Panc1 (cell line): ENCODE measurements at regions not wholly inside any gene's neighbourhood (a gene's known extent, or its start where the extent isn't known, plus 50 kb on each side); places are given as distances from the start of the nearest gene placed in this dataset.

Source experiments
- ATAC-seq: fragments of 200-7000 bp; cut with Tn5 transposase; 2 replicates; pipeline ENCODE4 v1.9.1; 2020; ENCODE audit warnings: mild to moderate bottlenecking, moderate library complexity
- BruUV-seq: library from RNA; stranded (reverse); fragments of 400-500 nt; replicated peaks from 2 replicates; lab custom pipeline; 2021; lab: Mats Ljungman, UMichigan
- CTCF ChIA-PET: fragments of 300-600 bp; sonication (Branson Sonifier 250); formaldehyde crosslinking; loops from one replicate; lab custom pipeline; 2022; ENCODE audit warnings: antibody characterized with exemption; lab: Charles Lee
- POLR2A ChIA-PET: fragments of 300-600 bp; sonication (Branson Sonifier 250); formaldehyde crosslinking; loops from one replicate; lab custom pipeline; 2022; ENCODE audit warnings: antibody characterized with exemption; lab: Charles Lee
- DNase-seq: peaks from one replicate; pipeline ENCODE4 v3.0.0-alpha.2; 2010; ENCODE audit warnings: low read depth, low spot score
- H3K27ac ChIP-seq: 2 replicates; pipeline ENCODE4 v1.5.1; 2011; ENCODE audit warnings: mild to moderate bottlenecking, low read length, inconsistent platforms
- H3K27me3 ChIP-seq: fragments of 200-500 bp; sonication (Bioruptor generic); 2 replicates; pipeline ENCODE4 v1.6.0; 2014; ENCODE audit warnings: low read length, inconsistent platforms; ENCODE audit not compliant: control insufficient read depth, insufficient read depth
- H3K36me3 ChIP-seq: fragments of 200-500 bp; sonication (Bioruptor generic); 2 replicates; pipeline ENCODE4 v1.5.1; 2014; ENCODE audit warnings: inconsistent platforms, mild to moderate bottlenecking, low read length, moderate library complexity; ENCODE audit not compliant: control insufficient read depth, insufficient read depth
- H3K4me1 ChIP-seq: 2 replicates; pipeline ENCODE4 v1.5.1; 2011; ENCODE audit warnings: inconsistent platforms, mild to moderate bottlenecking, low read length, moderate library complexity; ENCODE audit not compliant: control insufficient read depth, insufficient read depth
- H3K4me3 ChIP-seq, 2 experiments: 2 replicates each; pipeline ENCODE4 v1.5.1; 2011 to 2012; ENCODE audit warnings: low read depth in 2 of 2, low read length in 2 of 2, mild to moderate bottlenecking in 2 of 2, inconsistent platforms in 1 of 2, moderate library complexity in 1 of 2
- H3K9me3 ChIP-seq: fragments of 200-500 bp; sonication (Bioruptor generic); 2 replicates; pipeline ENCODE4 v1.5.1; 2014; ENCODE audit warnings: low read depth, mild to moderate bottlenecking, inconsistent platforms, low read length, moderate library complexity; ENCODE audit not compliant: control insufficient read depth, insufficient read depth
- POLR2AphosphoS5 ChIP-seq: IDR thresholded peaks from 2 replicates; pipeline ENCODE4 v1.6.1; 2012; ENCODE audit warnings: mild to moderate bottlenecking, low read depth, low read length, moderate library complexity
- SIN3A ChIP-seq: IDR thresholded peaks from 2 replicates; pipeline ENCODE4 v1.6.1; 2012; ENCODE audit warnings: low read depth, mild to moderate bottlenecking, low read length, moderate library complexity, borderline replicate concordance; ENCODE audit not compliant: insufficient read depth
- TCF7L2 ChIP-seq: IDR thresholded peaks from 2 replicates; pipeline ENCODE4 v1.6.1; 2011; ENCODE audit warnings: mild to moderate bottlenecking, low read depth, low read length, inconsistent platforms
- in situ Hi-C: cut with HindIII; loops from 2 replicates; pipeline ENCODE4 v1.10.0; 2016; ENCODE audit warnings: low sequenced_read_pairs, low pct_unique_long_range_greater_than_20kb
- intact Hi-C: fragments of 100-400 bp; cut with micrococcal nuclease; formaldehyde crosslinking; loops from one replicate; pipeline ENCODE4 v1.10.0; 2022; ENCODE audit not compliant: unreplicated experiment
- TF ChIP-seq, protein P1 (sequence below), 2 experiments: IDR thresholded peaks; 2 replicates each; pipeline ENCODE4 v1.6.1; 2011 to 2012; ENCODE audit warnings: low read depth in 2 of 2, control low read depth in 1 of 2, low read length in 1 of 2, mild to moderate bottlenecking in 1 of 2, moderate library complexity in 1 of 2; ENCODE audit not compliant: insufficient read depth in 1 of 2
- TF ChIP-seq, protein P2 (sequence below): fragments of 450-650 bp; IDR thresholded peaks from 2 replicates; pipeline ENCODE4 v1.5.1; 2017; ENCODE audit warnings: mild to moderate bottlenecking

DNA sequence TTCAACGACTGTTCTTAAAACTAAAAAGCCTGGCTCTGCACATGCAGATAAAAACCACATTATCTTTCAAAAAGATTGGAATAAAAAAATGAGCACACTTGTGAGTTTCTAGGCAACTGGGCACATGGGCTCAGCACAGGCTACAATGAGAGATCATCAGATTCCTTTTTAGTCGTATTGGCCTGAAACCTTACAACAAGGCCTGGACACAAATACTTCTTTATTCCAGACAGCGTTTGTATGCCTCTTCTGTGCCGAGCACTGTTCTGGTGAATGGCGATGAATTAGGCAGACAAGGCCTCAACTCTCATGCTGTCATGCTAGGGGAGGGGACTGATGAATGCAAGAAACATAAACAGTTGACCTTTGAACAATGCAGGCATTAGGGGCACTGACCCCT lies 463.0 kb downstream of the AACS start:
- no peak for TF ChIP-seq POLR2AphosphoS5
- TF ChIP-seq, protein P1, sequence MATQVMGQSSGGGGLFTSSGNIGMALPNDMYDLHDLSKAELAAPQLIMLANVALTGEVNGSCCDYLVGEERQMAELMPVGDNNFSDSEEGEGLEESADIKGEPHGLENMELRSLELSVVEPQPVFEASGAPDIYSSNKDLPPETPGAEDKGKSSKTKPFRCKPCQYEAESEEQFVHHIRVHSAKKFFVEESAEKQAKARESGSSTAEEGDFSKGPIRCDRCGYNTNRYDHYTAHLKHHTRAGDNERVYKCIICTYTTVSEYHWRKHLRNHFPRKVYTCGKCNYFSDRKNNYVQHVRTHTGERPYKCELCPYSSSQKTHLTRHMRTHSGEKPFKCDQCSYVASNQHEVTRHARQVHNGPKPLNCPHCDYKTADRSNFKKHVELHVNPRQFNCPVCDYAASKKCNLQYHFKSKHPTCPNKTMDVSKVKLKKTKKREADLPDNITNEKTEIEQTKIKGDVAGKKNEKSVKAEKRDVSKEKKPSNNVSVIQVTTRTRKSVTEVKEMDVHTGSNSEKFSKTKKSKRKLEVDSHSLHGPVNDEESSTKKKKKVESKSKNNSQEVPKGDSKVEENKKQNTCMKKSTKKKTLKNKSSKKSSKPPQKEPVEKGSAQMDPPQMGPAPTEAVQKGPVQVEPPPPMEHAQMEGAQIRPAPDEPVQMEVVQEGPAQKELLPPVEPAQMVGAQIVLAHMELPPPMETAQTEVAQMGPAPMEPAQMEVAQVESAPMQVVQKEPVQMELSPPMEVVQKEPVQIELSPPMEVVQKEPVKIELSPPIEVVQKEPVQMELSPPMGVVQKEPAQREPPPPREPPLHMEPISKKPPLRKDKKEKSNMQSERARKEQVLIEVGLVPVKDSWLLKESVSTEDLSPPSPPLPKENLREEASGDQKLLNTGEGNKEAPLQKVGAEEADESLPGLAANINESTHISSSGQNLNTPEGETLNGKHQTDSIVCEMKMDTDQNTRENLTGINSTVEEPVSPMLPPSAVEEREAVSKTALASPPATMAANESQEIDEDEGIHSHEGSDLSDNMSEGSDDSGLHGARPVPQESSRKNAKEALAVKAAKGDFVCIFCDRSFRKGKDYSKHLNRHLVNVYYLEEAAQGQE (IDR thresholded peaks at IDR 0.05; ENCODE audit: insufficient read depth in 1 of 2, low read depth in 2 of 2, low read length in 1 of 2), result no peak
- TF ChIP-seq, protein P2, sequence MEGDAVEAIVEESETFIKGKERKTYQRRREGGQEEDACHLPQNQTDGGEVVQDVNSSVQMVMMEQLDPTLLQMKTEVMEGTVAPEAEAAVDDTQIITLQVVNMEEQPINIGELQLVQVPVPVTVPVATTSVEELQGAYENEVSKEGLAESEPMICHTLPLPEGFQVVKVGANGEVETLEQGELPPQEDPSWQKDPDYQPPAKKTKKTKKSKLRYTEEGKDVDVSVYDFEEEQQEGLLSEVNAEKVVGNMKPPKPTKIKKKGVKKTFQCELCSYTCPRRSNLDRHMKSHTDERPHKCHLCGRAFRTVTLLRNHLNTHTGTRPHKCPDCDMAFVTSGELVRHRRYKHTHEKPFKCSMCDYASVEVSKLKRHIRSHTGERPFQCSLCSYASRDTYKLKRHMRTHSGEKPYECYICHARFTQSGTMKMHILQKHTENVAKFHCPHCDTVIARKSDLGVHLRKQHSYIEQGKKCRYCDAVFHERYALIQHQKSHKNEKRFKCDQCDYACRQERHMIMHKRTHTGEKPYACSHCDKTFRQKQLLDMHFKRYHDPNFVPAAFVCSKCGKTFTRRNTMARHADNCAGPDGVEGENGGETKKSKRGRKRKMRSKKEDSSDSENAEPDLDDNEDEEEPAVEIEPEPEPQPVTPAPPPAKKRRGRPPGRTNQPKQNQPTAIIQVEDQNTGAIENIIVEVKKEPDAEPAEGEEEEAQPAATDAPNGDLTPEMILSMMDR, result no peak
- no peak for TF ChIP-seq SIN3A
- no peak for TF ChIP-seq TCF7L2
- Histone ChIP-seq H3K9me3 (no peaks in the 10 kb centered on the region), H3K4me1 (no peaks in the 10 kb centered on the region), H3K27me3 (0 out of 2 replicates have a peak, but pooled peaks cover 2% of the 10 kb centered on the region), H3K36me3 (no peaks in the 10 kb centered on the region), H3K4me3 (no peak overlapping the region), H3K27ac (no peak overlapping the region)
- in situ Hi-C loops (no loop called here), intact Hi-C loops (no loop called here)
- ATAC-seq (no peak), DNase-seq (no peak)
- CTCF ChIA-PET, result no interaction called here
- no TSS peak for BruUV-seq
- POLR2A ChIA-PET, result no interaction called here

DNA sequence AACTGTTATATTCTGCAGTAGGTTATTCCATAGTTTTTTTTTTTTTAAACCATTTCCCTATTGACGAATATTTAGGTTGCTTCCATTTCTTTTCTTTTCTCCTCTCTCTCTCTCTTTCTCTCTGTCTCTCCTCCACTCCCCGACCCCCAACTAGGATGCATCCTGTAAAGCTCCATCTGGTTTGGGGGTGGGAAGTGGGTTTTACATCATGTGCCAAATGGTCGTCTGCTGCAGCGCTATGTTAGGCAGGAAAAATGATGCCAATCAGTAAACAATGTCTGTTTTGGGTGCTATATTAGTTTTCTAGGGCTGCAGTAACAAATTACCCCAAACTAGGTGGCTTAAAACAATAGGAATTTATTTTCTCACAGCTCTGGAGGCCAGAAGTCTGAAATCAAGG lies 465.0 kb downstream of the AACS start:
- no peak for ATAC-seq
- Histone ChIP-seq H3K9me3 (no peaks in the 10 kb centered on the region), H3K27ac (no peak overlapping the region), H3K4me1 (no peaks in the 10 kb centered on the region), H3K27me3 (0 out of 2 replicates have a peak, but pooled peaks cover 2% of the 10 kb centered on the region), H3K36me3 (no peaks in the 10 kb centered on the region), H3K4me3 (no peak overlapping the region)
- POLR2A ChIA-PET, result no interaction called here
- BruUV-seq, result no TSS peak
- TF ChIP-seq POLR2AphosphoS5 (no peak), SIN3A (no peak), TCF7L2 (no peak)
- TF ChIP-seq, protein P1 (IDR thresholded peaks at IDR 0.05; ENCODE audit: insufficient read depth in 1 of 2, low read depth in 2 of 2, low read length in 1 of 2), result no peak
- TF ChIP-seq, protein P2, result no peak
- CTCF ChIA-PET, result no interaction called here
- in situ Hi-C loops (no loop called here), intact Hi-C loops (loop anchor here (10.0 kb wide), 2 partner anchors 345 to 535 kb away; partner anchors contain the start of gene TMEM132B)
- no peak for DNase-seq
